ENCODE measurements at regions not wholly inside any gene's neighbourhood (a gene's known extent, or its start where the extent isn't known, plus 50 kb on each side); places are given as distances from the start of the nearest gene placed in this dataset.
"Not testable (repeated sequence)": the region's sequence is repeated elsewhere in the genome, so short reads cannot be mapped to it uniquely, and the experiment has no call there.

- not testable (repeated sequence) for DNase-seq
Measured at GRCh38 chr18:39308931-39309521, 1743.4 kb upstream of the CELF4 start.

- no peak for DNase-seq
Measured at GRCh38 chr18:39305766-39306165, 1740.2 kb upstream of the CELF4 start.

DNA sequence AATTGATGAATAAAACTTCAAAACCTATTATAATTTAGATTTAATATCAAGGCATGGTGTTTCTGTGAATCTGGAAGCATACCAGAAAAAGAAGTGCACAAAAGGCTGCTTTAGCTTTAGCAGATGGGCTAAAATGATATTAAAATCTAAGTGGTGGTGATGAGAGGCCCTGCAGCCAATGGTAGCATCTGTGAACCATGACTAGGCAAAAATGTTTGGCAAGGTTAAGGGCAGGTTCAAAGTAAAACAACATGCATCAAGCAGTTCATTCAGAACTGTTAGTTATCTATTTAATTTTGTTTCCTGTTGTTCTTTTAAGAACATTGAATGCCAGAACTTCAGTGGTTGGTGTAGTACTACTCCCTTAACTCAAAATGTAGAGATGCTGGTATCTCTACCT lies 1736.9 kb upstream of the CELF4 start:
- no peak for DNase-seq

- no peak for DNase-seq
Measured at GRCh38 chr18:39299152-39299551, 1733.6 kb upstream of the CELF4 start.

DNA sequence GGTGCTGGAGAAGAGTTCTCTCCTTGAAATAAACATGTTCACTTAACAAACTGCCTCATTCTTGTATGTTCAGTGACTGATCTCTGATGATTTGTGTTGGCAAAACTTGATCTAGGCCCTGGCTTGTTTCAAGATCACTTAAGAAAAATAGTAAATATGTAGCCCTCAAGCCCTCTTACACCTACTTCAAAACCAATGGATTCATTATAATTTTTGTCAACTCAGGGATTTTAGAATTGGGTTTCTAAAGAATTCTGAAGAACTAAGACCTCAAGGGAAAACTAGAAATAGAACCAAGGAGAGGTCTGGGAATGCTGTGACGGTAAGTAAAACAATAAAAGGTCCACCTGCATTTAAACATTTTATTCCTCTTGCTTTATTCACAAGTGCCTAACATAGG lies 1731.6 kb upstream of the CELF4 start:
- DNase-seq: no peak

DNA sequence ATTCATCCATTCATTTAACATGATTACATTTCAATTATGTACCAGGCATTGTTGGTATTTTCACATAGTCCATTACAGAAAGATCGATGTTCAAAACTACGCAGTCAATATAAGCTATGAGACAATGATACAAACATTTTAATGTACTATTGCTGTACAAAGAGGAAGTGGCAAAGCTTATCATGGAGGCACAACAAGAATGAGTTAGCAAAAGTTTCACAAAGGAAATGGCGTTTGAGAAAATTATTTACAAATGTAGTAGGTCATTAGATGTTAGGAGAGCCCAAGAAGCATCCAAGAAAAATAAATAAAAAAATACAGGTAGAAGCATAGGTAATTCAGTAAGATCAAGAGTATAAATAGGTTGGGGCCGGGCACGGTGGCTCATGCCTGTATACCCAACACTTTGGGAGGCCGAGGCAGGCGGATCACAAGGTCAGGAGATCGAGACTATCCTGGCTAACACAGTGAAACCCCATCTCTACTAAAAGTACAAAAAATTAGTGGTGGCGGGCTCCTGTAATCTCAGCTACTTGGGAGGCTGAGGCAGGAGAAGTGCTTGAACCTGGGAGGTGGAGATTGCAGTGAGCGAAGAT lies 1730.8 kb upstream of the CELF4 start:
- DNase-seq: no peak

- no peak for DNase-seq
Measured at GRCh38 chr18:39276764-39277163, 1711.2 kb upstream of the CELF4 start.

DNA sequence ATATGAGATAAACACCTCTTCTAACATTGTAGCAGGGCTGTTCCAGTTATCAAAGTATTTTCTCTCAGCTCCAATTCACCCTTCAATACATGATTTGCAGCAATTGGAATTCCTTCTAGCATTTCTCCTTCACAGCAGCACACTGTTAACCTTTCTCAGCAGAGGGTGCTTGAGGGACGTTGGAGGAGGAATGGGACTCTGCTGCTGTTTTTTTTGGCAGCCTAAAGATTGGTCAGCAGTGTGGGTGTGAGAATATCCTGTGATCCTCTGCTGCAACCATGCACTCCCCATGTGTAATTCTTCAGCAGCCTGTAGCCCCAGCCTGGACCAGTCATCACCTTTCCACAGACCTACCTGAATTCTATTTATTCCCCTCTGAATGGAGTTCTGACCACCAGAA lies 1708.9 kb upstream of the CELF4 start:
- no peak for DNase-seq

GRCh38 chr18:39272230-39272629 lies 1706.6 kb upstream of the CELF4 start:
- no peak for DNase-seq

DNA sequence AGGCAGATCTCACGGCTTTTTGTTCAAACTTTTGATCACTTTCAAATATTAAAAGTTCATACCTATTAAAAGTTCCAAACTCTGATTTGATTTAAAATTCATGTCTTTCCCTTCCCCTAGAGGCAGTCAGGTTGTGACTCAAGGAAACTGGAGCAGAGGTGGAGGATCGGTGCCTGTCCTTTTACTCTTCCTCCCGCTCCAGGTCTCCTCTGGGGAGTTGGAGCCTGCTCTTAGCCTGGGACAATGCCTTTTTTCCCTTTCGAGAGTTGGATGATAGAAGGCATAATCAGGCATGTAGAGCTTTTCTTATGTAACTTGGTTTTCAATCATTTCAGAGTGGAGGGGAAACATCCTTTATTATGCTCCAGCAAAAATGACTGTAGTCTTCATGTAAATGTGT lies 1706.1 kb upstream of the CELF4 start:
- DNase-seq: no peak

- DNase-seq: no peak
Measured at GRCh38 chr18:39260565-39260964, 1695.0 kb upstream of the CELF4 start.

GRCh38 chr18:39259736-39260135 lies 1694.1 kb upstream of the CELF4 start:
- no peak for DNase-seq

GRCh38 chr18:39244242-39244641 lies 1678.6 kb upstream of the CELF4 start:
- DNase-seq: no peak

DNA sequence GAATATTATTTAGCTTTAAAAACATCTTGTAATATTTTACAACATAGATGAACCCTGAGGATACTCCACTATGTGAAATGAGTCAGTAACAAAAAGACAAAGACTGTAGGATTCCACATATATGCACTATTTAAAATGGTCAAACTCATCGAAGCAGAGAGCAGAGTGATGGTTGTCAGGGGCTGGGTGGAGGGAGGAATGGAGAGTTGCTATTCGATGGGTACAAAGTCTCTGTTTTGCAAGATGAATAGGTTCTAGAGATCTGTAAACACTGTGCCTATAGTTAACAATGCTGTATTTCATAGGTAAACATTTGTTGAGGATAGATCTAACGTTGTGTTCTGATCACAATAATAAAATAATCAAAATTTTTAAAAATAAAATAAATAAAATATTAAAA lies 1675.9 kb upstream of the CELF4 start:
- no peak for DNase-seq

DNA sequence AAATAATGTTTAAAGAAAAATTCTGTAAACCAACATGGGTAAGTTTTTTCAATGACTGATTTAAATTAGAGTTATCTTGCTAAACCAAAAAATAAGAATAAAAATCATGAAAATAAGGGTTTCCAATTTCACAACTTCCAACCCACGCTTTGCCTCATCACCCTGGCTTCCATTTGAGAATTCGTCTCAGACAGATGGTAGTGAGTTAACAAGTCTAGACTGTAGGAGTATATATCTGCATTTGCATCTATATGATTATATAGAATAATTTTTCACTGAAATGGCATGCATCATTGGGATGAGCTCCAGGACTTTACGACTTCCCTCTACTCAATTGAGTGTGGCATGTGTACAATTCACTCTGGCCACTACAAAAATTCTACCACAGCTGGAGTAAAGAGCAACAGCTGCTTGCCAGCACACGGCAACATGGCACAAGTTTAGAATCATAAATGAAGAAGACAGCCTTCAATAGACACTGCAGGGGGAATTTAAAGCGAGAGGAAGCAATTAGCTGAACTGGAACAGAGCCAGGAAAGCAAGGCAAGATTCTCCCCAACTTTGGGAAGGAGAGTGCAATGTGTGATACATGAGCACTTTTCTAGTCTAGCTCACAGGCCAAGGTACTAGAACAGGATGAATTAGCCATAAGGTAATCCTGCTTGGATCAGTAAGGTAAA lies 1673.5 kb upstream of the CELF4 start:
- DNase-seq: no peak

GRCh38 chr18:39235118-39235719 lies 1669.6 kb upstream of the CELF4 start:
- no peak for DNase-seq

GRCh38 chr18:39232937-39233336 lies 1667.3 kb upstream of the CELF4 start:
- DNase-seq: no peak

GRCh38 chr18:39232490-39232889 lies 1666.9 kb upstream of the CELF4 start:
- DNase-seq: no peak

- DNase-seq: no peak
Measured at GRCh38 chr18:39230086-39230803, 1664.6 kb upstream of the CELF4 start.

DNA sequence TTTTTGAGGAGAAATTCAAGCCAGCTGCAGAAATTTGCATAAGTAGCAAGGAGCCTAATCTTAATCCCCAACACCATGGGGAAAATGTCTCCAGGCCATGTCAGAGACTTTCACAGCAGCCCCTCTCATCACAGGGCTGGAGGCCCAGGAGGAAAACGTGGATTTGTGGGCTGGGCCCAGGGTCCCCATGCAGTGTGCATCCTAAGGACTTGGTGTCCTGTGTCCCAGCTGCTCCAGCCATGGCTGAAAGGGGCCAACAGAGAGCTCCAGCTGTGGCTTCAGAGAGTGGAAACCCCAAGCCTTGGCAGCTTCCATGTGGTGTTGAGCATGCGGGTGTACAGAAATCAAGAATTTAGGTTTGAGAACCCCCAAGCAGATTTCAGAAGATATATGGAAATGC lies 1662.2 kb upstream of the CELF4 start:
- not testable (repeated sequence) for DNase-seq

DNA sequence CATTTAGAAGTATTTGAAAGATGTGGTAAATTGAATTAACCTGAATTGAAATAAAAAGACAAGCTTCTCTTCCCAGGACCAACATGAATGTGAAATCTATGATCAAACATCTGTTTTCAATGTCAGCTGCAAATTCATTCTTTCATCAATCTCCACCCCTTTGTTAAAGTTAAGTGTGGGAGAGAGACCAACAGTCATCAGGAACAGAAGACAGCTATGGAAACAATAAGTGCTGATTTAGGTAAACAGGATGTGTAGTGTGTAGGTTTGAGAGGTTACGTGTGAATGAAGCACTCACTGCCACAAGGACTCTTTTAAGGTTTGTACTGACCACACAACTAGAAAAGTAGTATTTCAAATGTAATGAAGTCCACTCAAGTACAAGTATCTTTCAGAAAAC lies 1659.8 kb upstream of the CELF4 start:
- DNase-seq: no peak

- no peak for DNase-seq
Measured at GRCh38 chr18:39223283-39223682, 1657.7 kb upstream of the CELF4 start.

- no peak for DNase-seq
Measured at GRCh38 chr18:39215920-39216319, 1650.3 kb upstream of the CELF4 start.

- DNase-seq: no peak
Measured at GRCh38 chr18:39211461-39211860, 1645.9 kb upstream of the CELF4 start.
